ENCODE measurements at regions not wholly inside any gene's neighbourhood (a gene's known extent, or its start where the extent isn't known, plus 50 kb on each side); places are given as distances from the start of the nearest gene placed in this dataset.

GRCh38 chr20:40815156-40816038, 126.4 kb upstream of the MAFB start:
- no peak overlapping the region for H3K4me3 Mint-ChIP-seq
- H3K36me3 Mint-ChIP-seq = no peaks in the 10 kb centered on the region
- no peak overlapping the region for H3K27ac Mint-ChIP-seq
- no peak for DNase-seq
- no peaks in the 10 kb centered on the region for H3K9me3 Mint-ChIP-seq
- H3K27me3 Mint-ChIP-seq (ENCODE audit: low read depth in 3 of 3) = peaks cover 0 to 10% (median 3%) of the 10 kb centered on the region in 3 donors
- H3K4me1 Mint-ChIP-seq = no peaks in the 10 kb centered on the region

DNA sequence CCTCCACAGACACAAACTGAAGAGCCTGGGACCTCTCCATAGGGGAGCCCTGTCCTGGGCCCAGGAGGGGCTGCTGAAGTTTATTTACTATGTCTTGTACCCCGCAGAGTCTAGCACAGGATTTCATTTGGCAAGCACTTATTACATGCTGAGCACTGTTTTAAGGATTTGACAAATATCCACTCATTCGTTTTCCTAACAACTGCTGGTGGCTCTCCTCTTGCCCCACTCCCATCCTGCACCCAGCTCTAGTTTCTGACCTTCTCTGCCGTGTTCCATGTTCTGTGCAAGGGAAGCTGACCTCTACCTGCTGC, 127.0 kb upstream of the MAFB start:
- no peaks in the 10 kb centered on the region for H3K4me1 Mint-ChIP-seq
- H3K4me3 Mint-ChIP-seq = no peak overlapping the region
- no peak overlapping the region for H3K27ac Mint-ChIP-seq
- H3K9me3 Mint-ChIP-seq = no peaks in the 10 kb centered on the region
- no peaks in the 10 kb centered on the region for H3K36me3 Mint-ChIP-seq
- peaks cover 3 to 10% (median 3%) of the 10 kb centered on the region in 3 donors for H3K27me3 Mint-ChIP-seq (ENCODE audit: low read depth in 3 of 3)
- no peak for DNase-seq

GRCh38 chr20:40821429-40821828, 132.4 kb upstream of the MAFB start:
- Mint-ChIP-seq H3K36me3 (peaks cover 0 to 3% (median 0%) of the 10 kb centered on the region in 3 donors), H3K27me3 (ENCODE audit: low read depth in 3 of 3) (peaks cover 3 to 11% (median 7%) of the 10 kb centered on the region in 3 donors), H3K4me1 (no peaks in the 10 kb centered on the region), H3K9me3 (no peaks in the 10 kb centered on the region), H3K27ac (no peak overlapping the region), H3K4me3 (no peak overlapping the region)
- no peak for DNase-seq

- H3K27me3 Mint-ChIP-seq (ENCODE audit: low read depth in 3 of 3) = peaks cover 0 to 4% (median 3%) of the 10 kb centered on the region in 3 donors
- no peak for DNase-seq
- H3K4me3 Mint-ChIP-seq = no peak overlapping the region
- H3K27ac Mint-ChIP-seq = no peak overlapping the region
- H3K9me3 Mint-ChIP-seq = no peaks in the 10 kb centered on the region
- no peaks in the 10 kb centered on the region for H3K4me1 Mint-ChIP-seq
- H3K36me3 Mint-ChIP-seq = peaks cover 0 to 3% (median 0%) of the 10 kb centered on the region in 3 donors
These were observed 137.7 kb upstream of the MAFB start for GRCh38 chr20:40826699-40827098.

GRCh38 chr20:40835321-40835720, 146.3 kb upstream of the MAFB start:
- DNase-seq = no peak
- H3K9me3 Mint-ChIP-seq = peaks cover 0 to 13% (median 7%) of the 10 kb centered on the region in 6 donors
- peaks cover 0 to 2% (median 2%) of the 10 kb centered on the region in 3 donors for H3K27me3 Mint-ChIP-seq (ENCODE audit: low read depth in 3 of 3)
- H3K27ac Mint-ChIP-seq = no peak overlapping the region
- H3K4me1 Mint-ChIP-seq = no peaks in the 10 kb centered on the region
- peaks cover 4 to 11% (median 9%) of the 10 kb centered on the region in 3 donors for H3K36me3 Mint-ChIP-seq
- no peak overlapping the region for H3K4me3 Mint-ChIP-seq

DNA sequence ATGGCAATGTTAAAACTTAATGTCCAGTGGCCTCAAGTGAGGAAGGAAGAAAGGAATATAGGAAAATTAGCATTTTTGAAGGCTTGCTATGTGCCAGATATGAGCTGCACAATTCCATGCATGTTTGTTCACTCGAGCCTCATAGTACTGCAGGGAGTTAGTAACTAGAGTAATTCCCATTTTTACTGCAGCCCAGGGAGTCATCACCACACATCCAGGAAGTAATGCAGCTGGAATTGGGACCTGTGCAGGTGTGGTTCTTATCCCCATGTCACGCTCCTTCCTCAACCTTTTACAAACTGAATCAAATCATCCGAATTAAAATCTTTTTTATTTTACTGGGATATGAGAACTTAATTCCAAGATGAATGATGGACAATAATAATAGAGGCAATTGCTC, 149.5 kb upstream of the MAFB start:
- no peak overlapping the region for H3K27ac Mint-ChIP-seq

GRCh38 chr20:40843251-40843650, 154.2 kb upstream of the MAFB start:
- no peak overlapping the region for H3K27ac Mint-ChIP-seq
- DNase-seq = no peak
- no peaks in the 10 kb centered on the region for H3K9me3 Mint-ChIP-seq
- H3K4me3 Mint-ChIP-seq = no peak overlapping the region
- H3K27me3 Mint-ChIP-seq (ENCODE audit: low read depth in 3 of 3) = peaks cover 0 to 3% (median 2%) of the 10 kb centered on the region in 3 donors
- peaks cover 21 to 27% of the 10 kb centered on the region in 2 donors for H3K4me1 Mint-ChIP-seq
- peaks cover 0 to 10% (median 5%) of the 10 kb centered on the region in 3 donors for H3K36me3 Mint-ChIP-seq

More for the DNA sequence above, 149.5 kb upstream of the MAFB start:
- Mint-ChIP-seq H3K4me3 (no peak overlapping the region), H3K4me1 (peaks cover 11 to 14% of the 10 kb centered on the region in 2 donors), H3K36me3 (peaks cover 4 to 11% (median 9%) of the 10 kb centered on the region in 3 donors), H3K27me3 (ENCODE audit: low read depth in 3 of 3) (peaks cover 0 to 2% (median 2%) of the 10 kb centered on the region in 3 donors), H3K9me3 (peaks cover 0 to 13% (median 7%) of the 10 kb centered on the region in 6 donors)
- no peak for DNase-seq

DNA sequence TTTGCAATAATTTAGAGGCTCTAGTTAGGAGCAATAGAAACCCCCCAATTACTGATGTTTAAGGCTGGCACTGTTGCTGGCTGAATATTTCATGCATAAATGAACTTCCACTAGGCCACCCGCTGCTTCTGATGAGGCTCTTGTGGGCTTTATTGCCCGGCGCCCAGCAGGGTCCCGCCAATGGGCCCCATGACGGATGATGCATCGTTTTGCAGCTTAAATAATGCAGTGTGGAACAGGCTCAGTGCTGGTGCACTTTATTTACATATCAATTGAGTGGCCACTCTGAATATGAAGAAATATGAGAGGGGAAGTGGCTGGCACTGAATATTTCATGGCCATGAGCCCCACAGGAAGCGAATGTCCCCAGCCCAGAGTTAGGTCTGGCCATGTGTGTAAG, 155.3 kb upstream of the MAFB start:
- Mint-ChIP-seq H3K9me3 (no peaks in the 10 kb centered on the region), H3K27ac (no peak overlapping the region), H3K36me3 (peaks cover 0 to 10% (median 5%) of the 10 kb centered on the region in 3 donors), H3K4me3 (no peak overlapping the region), H3K27me3 (ENCODE audit: low read depth in 3 of 3) (peaks cover 0 to 3% (median 3%) of the 10 kb centered on the region in 3 donors), H3K4me1 (peaks cover 28 to 33% of the 10 kb centered on the region in 2 donors)
- no peak for DNase-seq

DNA sequence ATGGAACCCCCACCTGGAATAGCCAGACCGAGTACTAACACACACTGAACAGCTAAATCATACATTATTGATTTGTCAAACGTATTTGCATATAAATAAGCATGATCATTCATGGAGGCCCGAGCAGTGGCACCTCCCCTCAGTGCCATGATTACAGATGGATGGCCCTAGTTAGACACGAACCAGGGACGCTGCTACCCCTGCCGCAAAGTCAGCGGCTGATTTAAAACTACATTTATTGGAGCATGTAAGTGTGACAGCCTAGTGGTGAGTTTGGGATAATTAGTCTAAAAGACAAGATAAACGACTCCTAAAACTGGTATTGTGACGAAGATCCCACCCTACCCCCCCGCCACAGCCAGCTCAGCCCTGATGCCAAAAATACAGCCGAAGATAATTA, 159.1 kb upstream of the MAFB start:
- peaks cover 0 to 3% (median 3%) of the 10 kb centered on the region in 3 donors for H3K27me3 Mint-ChIP-seq (ENCODE audit: low read depth in 3 of 3)
- H3K4me1 Mint-ChIP-seq = peaks cover 26 to 28% of the 10 kb centered on the region in 2 donors
- no peaks in the 10 kb centered on the region for H3K9me3 Mint-ChIP-seq
- peaks cover 0 to 5% (median 0%) of the 10 kb centered on the region in 3 donors for H3K36me3 Mint-ChIP-seq
- DNase-seq = no peak
- H3K27ac Mint-ChIP-seq = no peak overlapping the region
- H3K4me3 Mint-ChIP-seq = no peak overlapping the region

GRCh38 chr20:40848526-40848925, 159.5 kb upstream of the MAFB start:
- no peak overlapping the region for H3K27ac Mint-ChIP-seq
- peaks cover 0 to 3% (median 3%) of the 10 kb centered on the region in 3 donors for H3K27me3 Mint-ChIP-seq (ENCODE audit: low read depth in 3 of 3)
- peaks cover 22 to 24% of the 10 kb centered on the region in 2 donors for H3K4me1 Mint-ChIP-seq
- H3K9me3 Mint-ChIP-seq = no peaks in the 10 kb centered on the region
- no peak overlapping the region for H3K4me3 Mint-ChIP-seq
- DNase-seq = no peak
- peaks cover 0 to 5% (median 0%) of the 10 kb centered on the region in 3 donors for H3K36me3 Mint-ChIP-seq

DNA sequence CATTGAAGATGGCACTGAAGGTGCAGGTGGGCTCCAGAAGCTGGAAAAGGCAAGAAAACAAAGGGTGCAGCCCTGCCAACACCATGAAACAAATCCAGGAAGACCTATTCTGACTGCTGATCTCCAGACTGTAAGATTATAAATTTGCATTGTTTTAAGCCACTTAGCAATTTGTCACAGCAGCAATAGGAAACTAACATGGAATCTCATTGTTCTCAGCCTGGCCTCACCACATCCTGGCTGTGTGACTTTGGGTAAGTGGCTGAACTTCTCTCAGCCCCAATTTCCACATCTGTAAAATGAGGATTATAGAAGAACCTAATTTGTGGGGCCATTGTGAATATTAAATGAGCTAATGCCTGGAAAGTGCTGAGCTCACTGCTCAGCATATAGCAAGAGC, 160.4 kb upstream of the MAFB start:
- peaks cover 0 to 5% (median 0%) of the 10 kb centered on the region in 3 donors for H3K36me3 Mint-ChIP-seq
- peaks cover 15% of the 10 kb centered on the region in 2 donors for H3K4me1 Mint-ChIP-seq
- H3K27me3 Mint-ChIP-seq (ENCODE audit: low read depth in 3 of 3) = peaks cover 0 to 3% (median 3%) of the 10 kb centered on the region in 3 donors
- H3K4me3 Mint-ChIP-seq = no peak overlapping the region
- no peak overlapping the region for H3K27ac Mint-ChIP-seq
- no peak for DNase-seq
- H3K9me3 Mint-ChIP-seq = no peaks in the 10 kb centered on the region

- no peak overlapping the region for H3K27ac Mint-ChIP-seq
- peaks cover 0 to 3% (median 2%) of the 10 kb centered on the region in 3 donors for H3K27me3 Mint-ChIP-seq (ENCODE audit: low read depth in 3 of 3)
- DNase-seq = no peak
- H3K9me3 Mint-ChIP-seq = no peaks in the 10 kb centered on the region
- H3K4me1 Mint-ChIP-seq = peaks cover 11 to 12% of the 10 kb centered on the region in 2 donors
- no peak overlapping the region for H3K4me3 Mint-ChIP-seq
- peaks cover 0 to under 1% (median 0%) of the 10 kb centered on the region in 3 donors for H3K36me3 Mint-ChIP-seq
These were observed 162.0 kb upstream of the MAFB start for GRCh38 chr20:40851051-40851450.

DNA sequence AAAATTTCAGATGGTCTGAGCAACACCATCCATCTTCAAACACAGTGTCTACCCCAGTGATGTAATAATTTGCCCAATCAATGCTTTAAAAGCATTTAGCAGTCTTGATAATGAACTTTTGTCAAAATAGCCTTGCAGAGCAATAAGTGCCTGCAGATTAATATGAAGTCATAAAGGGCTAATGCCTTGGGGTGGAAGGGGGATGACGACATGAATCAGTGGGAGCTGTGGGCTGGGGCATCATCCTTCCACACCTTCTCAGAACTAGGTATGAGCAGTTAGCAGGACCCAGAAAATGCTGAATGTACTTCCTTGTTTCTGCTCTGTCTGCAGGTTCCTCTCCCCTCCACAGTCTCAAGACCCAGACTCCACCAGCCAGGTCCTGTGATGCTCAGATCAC, 166.2 kb upstream of the MAFB start:
- Mint-ChIP-seq H3K27ac (no peak overlapping the region), H3K4me3 (no peak overlapping the region), H3K4me1 (no peaks in the 10 kb centered on the region), H3K36me3 (no peaks in the 10 kb centered on the region), H3K9me3 (no peaks in the 10 kb centered on the region), H3K27me3 (ENCODE audit: low read depth in 3 of 3) (peaks cover 1 to 3% (median 2%) of the 10 kb centered on the region in 3 donors)
- no peak for DNase-seq

DNA sequence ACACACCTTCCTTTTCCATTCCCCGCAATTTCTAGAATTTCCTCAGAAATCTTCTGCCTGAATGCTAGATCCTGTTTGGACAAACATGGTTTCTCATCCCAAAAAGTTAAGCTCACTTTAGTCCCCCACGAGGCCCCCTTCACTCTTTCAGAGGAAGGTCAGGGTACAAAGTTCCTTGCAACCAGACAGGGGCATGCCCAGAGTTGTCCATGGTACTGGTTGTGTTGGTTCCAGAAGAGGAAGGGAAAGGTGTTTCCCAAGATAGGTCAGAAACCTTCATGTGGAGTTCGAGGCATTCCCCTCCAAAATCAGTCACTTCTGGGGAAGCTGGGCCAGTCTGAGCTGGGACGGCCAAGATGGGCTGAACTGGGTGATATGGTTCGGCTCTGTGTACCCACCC, 167.6 kb upstream of the MAFB start:
- Mint-ChIP-seq H3K4me1 (no peaks in the 10 kb centered on the region), H3K9me3 (no peaks in the 10 kb centered on the region), H3K27me3 (ENCODE audit: low read depth in 3 of 3) (peaks cover 1 to 3% (median 3%) of the 10 kb centered on the region in 3 donors), H3K4me3 (no peak overlapping the region), H3K27ac (no peak overlapping the region), H3K36me3 (no peaks in the 10 kb centered on the region)
- no peak for DNase-seq
